ENCODE measurements at regions not wholly inside any gene's neighbourhood (a gene's known extent, or its start where the extent isn't known, plus 50 kb on each side); places are given as distances from the start of the nearest gene placed in this dataset.

- TF ChIP-seq, protein P1, sequence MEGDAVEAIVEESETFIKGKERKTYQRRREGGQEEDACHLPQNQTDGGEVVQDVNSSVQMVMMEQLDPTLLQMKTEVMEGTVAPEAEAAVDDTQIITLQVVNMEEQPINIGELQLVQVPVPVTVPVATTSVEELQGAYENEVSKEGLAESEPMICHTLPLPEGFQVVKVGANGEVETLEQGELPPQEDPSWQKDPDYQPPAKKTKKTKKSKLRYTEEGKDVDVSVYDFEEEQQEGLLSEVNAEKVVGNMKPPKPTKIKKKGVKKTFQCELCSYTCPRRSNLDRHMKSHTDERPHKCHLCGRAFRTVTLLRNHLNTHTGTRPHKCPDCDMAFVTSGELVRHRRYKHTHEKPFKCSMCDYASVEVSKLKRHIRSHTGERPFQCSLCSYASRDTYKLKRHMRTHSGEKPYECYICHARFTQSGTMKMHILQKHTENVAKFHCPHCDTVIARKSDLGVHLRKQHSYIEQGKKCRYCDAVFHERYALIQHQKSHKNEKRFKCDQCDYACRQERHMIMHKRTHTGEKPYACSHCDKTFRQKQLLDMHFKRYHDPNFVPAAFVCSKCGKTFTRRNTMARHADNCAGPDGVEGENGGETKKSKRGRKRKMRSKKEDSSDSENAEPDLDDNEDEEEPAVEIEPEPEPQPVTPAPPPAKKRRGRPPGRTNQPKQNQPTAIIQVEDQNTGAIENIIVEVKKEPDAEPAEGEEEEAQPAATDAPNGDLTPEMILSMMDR (conservative IDR thresholded peaks at IDR 0.05; ENCODE audit: low read length): no peak
- TF ChIP-seq EZH2phosphoT487 (IDR thresholded peaks at IDR 0.05; ENCODE audit: borderline replicate concordance): no peak
Observed at GRCh38 chr9:116088396-116088795, 65.2 kb upstream of the PAPPA start.

Data from Loucy (cell line).